Non-pigmented ciliary epithelial cell (primary cell): ENCODE measurements at regions not wholly inside any gene's neighbourhood (a gene's known extent, or its start where the extent isn't known, plus 50 kb on each side); places are given as distances from the start of the nearest gene placed in this dataset.

Source experiments
- DNase-seq: peaks from one replicate; pipeline ENCODE4 v3.0.0-alpha.2; 2010; ENCODE audit warnings: low read depth

- DNase-seq = no peak
Measured at GRCh38 chr4:167702391-167702790, 389.9 kb upstream of the ANXA10 start.

- no peak for DNase-seq
Measured at GRCh38 chr4:167711517-167711916, 380.8 kb upstream of the ANXA10 start.

GRCh38 chr4:167713756-167714155, 378.6 kb upstream of the ANXA10 start:
- DNase-seq = peak; percentile 37

- DNase-seq = peak; percentile 23
Measured at GRCh38 chr4:167715176-167715575, 377.2 kb upstream of the ANXA10 start.

- DNase-seq = no peak
Measured at GRCh38 chr4:167717495-167717894, 374.8 kb upstream of the ANXA10 start.

GRCh38 chr4:167721617-167722486, 370.5 kb upstream of the ANXA10 start:
- peak; percentile 9 for DNase-seq

- no peak for DNase-seq
Measured at GRCh38 chr4:167722487-167722808, 369.9 kb upstream of the ANXA10 start.

GRCh38 chr4:167724941-167725340, 367.4 kb upstream of the ANXA10 start:
- DNase-seq = no peak

GRCh38 chr4:167730769-167731168, 361.6 kb upstream of the ANXA10 start:
- no peak for DNase-seq

GRCh38 chr4:167745024-167745687, 347.2 kb upstream of the ANXA10 start:
- no peak for DNase-seq

- no peak for DNase-seq
Measured at GRCh38 chr4:167767281-167767680, 325.1 kb upstream of the ANXA10 start.

- DNase-seq = no peak
Measured at GRCh38 chr4:167774646-167775045, 317.7 kb upstream of the ANXA10 start.

- peak; percentile 23 for DNase-seq
Measured at GRCh38 chr4:167775375-167775774, 317.0 kb upstream of the ANXA10 start.

GRCh38 chr4:167779280-167779679, 313.1 kb upstream of the ANXA10 start:
- DNase-seq = no peak

GRCh38 chr4:167779864-167780263, 312.5 kb upstream of the ANXA10 start:
- no peak for DNase-seq

- no peak for DNase-seq
Measured at GRCh38 chr4:167784826-167785225, 307.5 kb upstream of the ANXA10 start.

- DNase-seq = no peak
Measured at GRCh38 chr4:167785523-167785922, 306.8 kb upstream of the ANXA10 start.

- DNase-seq = no peak
Measured at GRCh38 chr4:167786504-167786903, 305.8 kb upstream of the ANXA10 start.

- DNase-seq = no peak
Measured at GRCh38 chr4:167787231-167787630, 305.1 kb upstream of the ANXA10 start.

- no peak for DNase-seq
Measured at GRCh38 chr4:167802463-167803212, 289.7 kb upstream of the ANXA10 start.

GRCh38 chr4:167811958-167812357, 280.4 kb upstream of the ANXA10 start:
- no peak for DNase-seq

GRCh38 chr4:167826281-167826680, 266.1 kb upstream of the ANXA10 start:
- no peak for DNase-seq

GRCh38 chr4:167831855-167832254, 260.5 kb upstream of the ANXA10 start:
- DNase-seq = no peak
